ENCODE measurements at regions not wholly inside any gene's neighbourhood (a gene's known extent, or its start where the extent isn't known, plus 50 kb on each side); places are given as distances from the start of the nearest gene placed in this dataset.

GRCh38 chr16:87229230-87230188, 87.7 kb downstream of the C16orf95 start:
- WGBS, 2 donors (ENCODE audit: extremely low coverage in 2 of 2, insufficient read length in 2 of 2, insufficient replicate concordance in 1 of 2), result no CpG with 5 or more reads among the region's 18 CpGs
- Histone ChIP-seq H2BK120ac (ENCODE audit: low read depth, low read length) (no peak overlapping the region), H3K9ac (ENCODE audit: low read depth, low read length, poor library complexity) (no peak overlapping the region), H3K14ac (ENCODE audit: low read length) (no peak overlapping the region), H3K18ac (ENCODE audit: low read length) (no peak overlapping the region), H3K27ac (replicated peaks; ENCODE audit: low read length) (no peak overlapping the region), H2BK5ac (ENCODE audit: low read length) (no peak overlapping the region), H3K79me1 (ENCODE audit: low read depth, low read length) (no peaks in the 10 kb centered on the region), H3K9me3 (replicated peaks in 1 of 2; ENCODE audit: control insufficient read depth in 2 of 2, insufficient read depth in 1 of 2, low read depth in 1 of 2, low read length in 2 of 2) (peaks cover 0 to 2% of the 10 kb centered on the region in 2 donors), H2AFZ (ENCODE audit: low read length) (no peak overlapping the region), H3K4me3 (ENCODE audit: low read length in 2 of 2) (no peak overlapping the region), H3K4ac (ENCODE audit: low read length) (no peak overlapping the region), H3K27me3 (ENCODE audit: control insufficient read depth in 3 of 3, insufficient read depth in 3 of 3, low read depth in 1 of 3, low read length in 3 of 3) (peaks cover 0 to 1% (median 0%) of the 10 kb centered on the region in 3 experiments), H4K91ac (ENCODE audit: low read depth, low read length, poor library complexity) (no peak overlapping the region), H3K36me3 (replicated peaks in 1 of 2; ENCODE audit: control insufficient read depth in 2 of 2, insufficient read depth in 2 of 2, low read length in 2 of 2) (no peaks in the 10 kb centered on the region), H4K8ac (ENCODE audit: low read depth, low read length) (no peak overlapping the region), H3K4me2 (ENCODE audit: insufficient read depth, low read length, poor library complexity, severe bottlenecking) (no peak overlapping the region), H3K23ac (ENCODE audit: low read depth, low read length, poor library complexity) (no peak overlapping the region), H2AK5ac (ENCODE audit: low read depth, low read length) (no peak overlapping the region), H3K4me1 (ENCODE audit: control insufficient read depth in 2 of 2, insufficient read depth in 1 of 2, low read depth in 1 of 2, low read length in 2 of 2) (no peaks in the 10 kb centered on the region), H2BK15ac (ENCODE audit: low read length) (no peak overlapping the region), H2BK12ac (ENCODE audit: low read length) (no peak overlapping the region)
- no peak for DNase-seq (ENCODE audit: low spot score)

- Histone ChIP-seq H2AK5ac (ENCODE audit: low read depth, low read length) (no peak overlapping the region), H4K8ac (ENCODE audit: low read depth, low read length) (no peak overlapping the region), H2BK5ac (ENCODE audit: low read length) (no peak overlapping the region), H2BK12ac (ENCODE audit: low read length) (no peak overlapping the region), H3K36me3 (replicated peaks in 1 of 2; ENCODE audit: control insufficient read depth in 2 of 2, insufficient read depth in 2 of 2, low read length in 2 of 2) (no peaks in the 10 kb centered on the region), H3K27ac (replicated peaks; ENCODE audit: low read length) (no peak overlapping the region), H3K4me1 (ENCODE audit: control insufficient read depth in 2 of 2, insufficient read depth in 1 of 2, low read depth in 1 of 2, low read length in 2 of 2) (no peaks in the 10 kb centered on the region), H3K9me3 (replicated peaks in 1 of 2; ENCODE audit: control insufficient read depth in 2 of 2, insufficient read depth in 1 of 2, low read depth in 1 of 2, low read length in 2 of 2) (peaks cover 0 to 2% of the 10 kb centered on the region in 2 donors), H3K4ac (ENCODE audit: low read length) (no peak overlapping the region), H3K79me1 (ENCODE audit: low read depth, low read length) (no peaks in the 10 kb centered on the region), H3K23ac (ENCODE audit: low read depth, low read length, poor library complexity) (no peak overlapping the region), H4K91ac (ENCODE audit: low read depth, low read length, poor library complexity) (no peak overlapping the region), H3K9ac (ENCODE audit: low read depth, low read length, poor library complexity) (no peak overlapping the region), H2BK120ac (ENCODE audit: low read depth, low read length) (no peak overlapping the region), H3K4me2 (ENCODE audit: insufficient read depth, low read length, poor library complexity, severe bottlenecking) (no peak overlapping the region), H3K18ac (ENCODE audit: low read length) (no peak overlapping the region), H3K27me3 (ENCODE audit: control insufficient read depth in 3 of 3, insufficient read depth in 3 of 3, low read depth in 1 of 3, low read length in 3 of 3) (no peaks in the 10 kb centered on the region), H3K14ac (ENCODE audit: low read length) (no peak overlapping the region), H3K4me3 (ENCODE audit: low read length in 2 of 2) (no peak overlapping the region), H2AFZ (ENCODE audit: low read length) (no peak overlapping the region), H2BK15ac (ENCODE audit: low read length) (no peak overlapping the region)
- no peak for DNase-seq (ENCODE audit: low spot score)
- WGBS, 2 donors (ENCODE audit: extremely low coverage in 2 of 2, insufficient read length in 2 of 2, insufficient replicate concordance in 1 of 2), result no CpG with 5 or more reads among the region's 4 CpGs
Observed at GRCh38 chr16:87230571-87230970, 86.6 kb downstream of the C16orf95 start.

GRCh38 chr16:87231295-87231694, 85.9 kb downstream of the C16orf95 start:
- Histone ChIP-seq H3K4me3 (ENCODE audit: low read length in 2 of 2) (no peak overlapping the region), H2BK5ac (ENCODE audit: low read length) (no peak overlapping the region), H3K14ac (ENCODE audit: low read length) (no peak overlapping the region), H3K23ac (ENCODE audit: low read depth, low read length, poor library complexity) (no peak overlapping the region), H3K27me3 (ENCODE audit: control insufficient read depth in 3 of 3, insufficient read depth in 3 of 3, low read depth in 1 of 3, low read length in 3 of 3) (no peaks in the 10 kb centered on the region), H4K91ac (ENCODE audit: low read depth, low read length, poor library complexity) (no peak overlapping the region), H3K18ac (ENCODE audit: low read length) (no peak overlapping the region), H4K8ac (ENCODE audit: low read depth, low read length) (no peak overlapping the region), H3K4ac (ENCODE audit: low read length) (no peak overlapping the region), H3K9me3 (replicated peaks in 1 of 2; ENCODE audit: control insufficient read depth in 2 of 2, insufficient read depth in 1 of 2, low read depth in 1 of 2, low read length in 2 of 2) (peaks cover 0 to 2% of the 10 kb centered on the region in 2 donors), H3K27ac (replicated peaks; ENCODE audit: low read length) (no peak overlapping the region), H2AK5ac (ENCODE audit: low read depth, low read length) (no peak overlapping the region), H3K9ac (ENCODE audit: low read depth, low read length, poor library complexity) (no peak overlapping the region), H2BK12ac (ENCODE audit: low read length) (no peak overlapping the region), H2BK120ac (ENCODE audit: low read depth, low read length) (no peak overlapping the region), H2BK15ac (ENCODE audit: low read length) (no peak overlapping the region), H2AFZ (ENCODE audit: low read length) (no peak overlapping the region), H3K36me3 (replicated peaks in 1 of 2; ENCODE audit: control insufficient read depth in 2 of 2, insufficient read depth in 2 of 2, low read length in 2 of 2) (no peaks in the 10 kb centered on the region), H3K79me1 (ENCODE audit: low read depth, low read length) (no peaks in the 10 kb centered on the region), H3K4me2 (ENCODE audit: insufficient read depth, low read length, poor library complexity, severe bottlenecking) (no peak overlapping the region), H3K4me1 (ENCODE audit: control insufficient read depth in 2 of 2, insufficient read depth in 1 of 2, low read depth in 1 of 2, low read length in 2 of 2) (no peaks in the 10 kb centered on the region)
- no CpG with 5 or more reads among the region's 4 CpGs for WGBS, 2 donors (ENCODE audit: extremely low coverage in 2 of 2, insufficient read length in 2 of 2, insufficient replicate concordance in 1 of 2)
- no peak for DNase-seq (ENCODE audit: low spot score)

- Histone ChIP-seq H3K4me1 (ENCODE audit: control insufficient read depth in 2 of 2, insufficient read depth in 1 of 2, low read depth in 1 of 2, low read length in 2 of 2) (no peaks in the 10 kb centered on the region), H3K4me3 (ENCODE audit: low read length in 2 of 2) (peak overlapping the region in 1 of 2 donors; percentile 10), H2AFZ (ENCODE audit: low read length) (no peak overlapping the region), H2BK5ac (ENCODE audit: low read length) (no peak overlapping the region), H2BK120ac (ENCODE audit: low read depth, low read length) (no peak overlapping the region), H3K27me3 (ENCODE audit: control insufficient read depth in 3 of 3, insufficient read depth in 3 of 3, low read depth in 1 of 3, low read length in 3 of 3) (no peaks in the 10 kb centered on the region), H2AK5ac (ENCODE audit: low read depth, low read length) (no peak overlapping the region), H4K91ac (ENCODE audit: low read depth, low read length, poor library complexity) (no peak overlapping the region), H3K9ac (ENCODE audit: low read depth, low read length, poor library complexity) (no peak overlapping the region), H4K8ac (ENCODE audit: low read depth, low read length) (no peak overlapping the region), H3K23ac (ENCODE audit: low read depth, low read length, poor library complexity) (no peak overlapping the region), H3K18ac (ENCODE audit: low read length) (no peak overlapping the region), H3K14ac (ENCODE audit: low read length) (no peak overlapping the region), H3K36me3 (replicated peaks in 1 of 2; ENCODE audit: control insufficient read depth in 2 of 2, insufficient read depth in 2 of 2, low read length in 2 of 2) (no peaks in the 10 kb centered on the region), H3K4me2 (ENCODE audit: insufficient read depth, low read length, poor library complexity, severe bottlenecking) (no peak overlapping the region), H2BK15ac (ENCODE audit: low read length) (no peak overlapping the region), H3K9me3 (replicated peaks in 1 of 2; ENCODE audit: control insufficient read depth in 2 of 2, insufficient read depth in 1 of 2, low read depth in 1 of 2, low read length in 2 of 2) (peaks cover 0 to 2% of the 10 kb centered on the region in 2 donors), H3K4ac (ENCODE audit: low read length) (no peak overlapping the region), H3K27ac (replicated peaks; ENCODE audit: low read length) (no peak overlapping the region), H3K79me1 (ENCODE audit: low read depth, low read length) (no peaks in the 10 kb centered on the region), H2BK12ac (ENCODE audit: low read length) (no peak overlapping the region)
- DNase-seq (ENCODE audit: low spot score), result no peak
- no CpG with 5 or more reads among the region's 1 CpG for WGBS, 2 donors (ENCODE audit: extremely low coverage in 2 of 2, insufficient read length in 2 of 2, insufficient replicate concordance in 1 of 2)
Observed at GRCh38 chr16:87231911-87232310, 85.3 kb downstream of the C16orf95 start.
